Lower lobe of right lung (tissue), 2 donors: ENCODE measurements at regions not wholly inside any gene's neighbourhood (a gene's known extent, or its start where the extent isn't known, plus 50 kb on each side); places are given as distances from the start of the nearest gene placed in this dataset.
"Not testable (repeated sequence)": the region's sequence is repeated elsewhere in the genome, so short reads cannot be mapped to it uniquely, and the experiment has no call there.

ENCODE experiments used
- ATAC-seq, 2 donors: fragments of 200-7000 bp; cut with Tn5 transposase; one replicate each; pipeline ENCODE4 v1.9.1; 2020 to 2022; ENCODE audit warnings: mild to moderate bottlenecking in 2 of 2, moderate library complexity in 2 of 2
- DNase-seq: peaks from one replicate; pipeline ENCODE4 v3.0.0-alpha.2; 2020
- H3K27ac ChIP-seq: fragments of 200-600 bp; one replicate; pipeline ENCODE4 v1.8.0; 2022
- H3K27me3 ChIP-seq: fragments of 200-600 bp; one replicate; pipeline ENCODE4 v1.8.0; 2022; ENCODE audit warnings: low read depth
- H3K36me3 ChIP-seq: fragments of 200-600 bp; one replicate; pipeline ENCODE4 v1.8.0; 2022; ENCODE audit warnings: mild to moderate bottlenecking
- H3K4me1 ChIP-seq: fragments of 200-600 bp; one replicate; pipeline ENCODE4 v1.8.0; 2022
- H3K4me3 ChIP-seq: fragments of 200-600 bp; one replicate; pipeline ENCODE4 v1.8.0; 2022; ENCODE audit warnings: mild to moderate bottlenecking
- H3K9me3 ChIP-seq: fragments of 200-600 bp; one replicate; pipeline ENCODE4 v1.8.0; 2022
- intact Hi-C: fragments of 100-400 bp; cut with DNase I; formaldehyde crosslinking; loops from one replicate; pipeline ENCODE4 v1.11.0; 2022
- TF ChIP-seq, protein P1 (sequence below): fragments of 200-600 bp; IDR thresholded peaks from one replicate; pipeline ENCODE4 v1.8.0; 2022; ENCODE audit warnings: antibody characterized with exemption, mild to moderate bottlenecking
- donor health status: DM: no; HTN: yes; CAD: no; lungs with severe emphysema.

DNA sequence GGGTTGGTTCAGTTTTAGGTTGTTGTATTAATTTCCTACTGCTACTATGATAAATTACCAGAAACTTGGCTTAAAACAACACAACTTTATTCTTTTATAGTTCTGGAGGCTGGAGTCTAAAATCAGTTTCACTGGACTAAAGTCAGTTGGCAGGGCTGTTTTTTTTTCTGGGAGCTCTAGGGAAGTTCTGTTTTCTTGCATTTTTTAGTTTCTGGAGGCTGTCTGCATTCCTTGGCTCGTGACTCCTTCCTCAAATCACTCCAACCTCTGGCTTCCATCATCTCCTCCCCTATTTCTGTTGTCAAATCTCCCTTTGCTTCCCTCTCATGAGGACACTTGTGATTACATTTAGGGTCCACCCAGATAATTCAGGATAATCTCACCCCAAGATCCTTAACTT is 51.3 kb upstream of the SUB1 start:
- TF ChIP-seq, protein P1, sequence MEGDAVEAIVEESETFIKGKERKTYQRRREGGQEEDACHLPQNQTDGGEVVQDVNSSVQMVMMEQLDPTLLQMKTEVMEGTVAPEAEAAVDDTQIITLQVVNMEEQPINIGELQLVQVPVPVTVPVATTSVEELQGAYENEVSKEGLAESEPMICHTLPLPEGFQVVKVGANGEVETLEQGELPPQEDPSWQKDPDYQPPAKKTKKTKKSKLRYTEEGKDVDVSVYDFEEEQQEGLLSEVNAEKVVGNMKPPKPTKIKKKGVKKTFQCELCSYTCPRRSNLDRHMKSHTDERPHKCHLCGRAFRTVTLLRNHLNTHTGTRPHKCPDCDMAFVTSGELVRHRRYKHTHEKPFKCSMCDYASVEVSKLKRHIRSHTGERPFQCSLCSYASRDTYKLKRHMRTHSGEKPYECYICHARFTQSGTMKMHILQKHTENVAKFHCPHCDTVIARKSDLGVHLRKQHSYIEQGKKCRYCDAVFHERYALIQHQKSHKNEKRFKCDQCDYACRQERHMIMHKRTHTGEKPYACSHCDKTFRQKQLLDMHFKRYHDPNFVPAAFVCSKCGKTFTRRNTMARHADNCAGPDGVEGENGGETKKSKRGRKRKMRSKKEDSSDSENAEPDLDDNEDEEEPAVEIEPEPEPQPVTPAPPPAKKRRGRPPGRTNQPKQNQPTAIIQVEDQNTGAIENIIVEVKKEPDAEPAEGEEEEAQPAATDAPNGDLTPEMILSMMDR = no peak
- DNase-seq (no peak), ATAC-seq (no peak)
- H3K9me3 ChIP-seq = no peaks in the 10 kb centered on the region
- no peaks in the 10 kb centered on the region for H3K36me3 ChIP-seq
- intact Hi-C loops = no loop called here
- no peaks in the 10 kb centered on the region for H3K27me3 ChIP-seq
- H3K27ac ChIP-seq = no peak overlapping the region
- peaks cover 15% of the 10 kb centered on the region for H3K4me1 ChIP-seq
- no peak overlapping the region for H3K4me3 ChIP-seq

GRCh38 chr5:32531885-32532520 is 53.4 kb upstream of the SUB1 start:
- TF ChIP-seq, protein P1 = no peak
- Histone ChIP-seq H3K4me3 (peak overlapping the region; percentile 31), H3K27ac (no peak overlapping the region), H3K9me3 (no peaks in the 10 kb centered on the region), H3K27me3 (no peaks in the 10 kb centered on the region), H3K4me1 (peaks cover 15% of the 10 kb centered on the region), H3K36me3 (no peaks in the 10 kb centered on the region)
- DNase-seq (no peak), ATAC-seq (peak; percentile 33 to 59)
- intact Hi-C loops = no loop called here

- DNase-seq, H3K27me3 ChIP-seq, ATAC-seq, intact Hi-C loops, H3K4me3 ChIP-seq, H3K9me3 ChIP-seq, H3K36me3 ChIP-seq, H3K27ac ChIP-seq: not testable (repeated sequence)
- peaks cover 14% of the 10 kb centered on the region for H3K4me1 ChIP-seq
These were observed 58.0 kb upstream of the SUB1 start for GRCh38 chr5:32527321-32527720.

- Histone ChIP-seq H3K9me3 (no peaks in the 10 kb centered on the region), H3K4me3 (no peak overlapping the region), H3K4me1 (peaks cover 9% of the 10 kb centered on the region), H3K27me3 (no peaks in the 10 kb centered on the region), H3K27ac (no peak overlapping the region), H3K36me3 (no peaks in the 10 kb centered on the region)
- intact Hi-C loops = no loop called here
- no peak for ATAC-seq
- DNase-seq = no peak
- TF ChIP-seq, protein P1 = no peak
These were observed 58.5 kb upstream of the SUB1 start for GRCh38 chr5:32526810-32527209.

DNA sequence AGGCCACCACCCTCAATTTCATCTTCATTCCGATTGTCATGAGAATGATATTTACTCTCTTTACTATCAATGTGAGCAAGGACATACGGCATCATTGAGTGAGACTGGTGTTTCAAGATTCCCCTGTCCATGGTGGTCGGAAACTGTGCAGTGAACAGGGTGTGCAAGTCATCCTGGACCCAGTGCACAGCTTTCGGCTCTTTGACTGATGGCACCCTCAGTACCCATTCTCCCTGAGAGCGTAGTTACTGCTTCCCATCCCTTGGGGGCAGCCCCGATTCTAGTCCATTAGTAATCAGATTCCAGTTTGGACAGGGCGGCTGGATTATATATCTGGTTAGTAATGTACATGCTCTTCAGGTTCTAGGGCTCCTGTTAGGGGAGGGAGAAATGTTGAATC is 61.7 kb upstream of the SUB1 start:
- TF ChIP-seq, protein P1 = no peak
- Histone ChIP-seq H3K27ac (no peak overlapping the region), H3K9me3 (no peaks in the 10 kb centered on the region), H3K4me3 (no peak overlapping the region), H3K4me1 (no peaks in the 10 kb centered on the region), H3K27me3 (no peaks in the 10 kb centered on the region), H3K36me3 (no peaks in the 10 kb centered on the region)
- DNase-seq = no peak
- peak in 1 of 2 donors; percentile 36 for ATAC-seq
- intact Hi-C loops = no loop called here

DNA sequence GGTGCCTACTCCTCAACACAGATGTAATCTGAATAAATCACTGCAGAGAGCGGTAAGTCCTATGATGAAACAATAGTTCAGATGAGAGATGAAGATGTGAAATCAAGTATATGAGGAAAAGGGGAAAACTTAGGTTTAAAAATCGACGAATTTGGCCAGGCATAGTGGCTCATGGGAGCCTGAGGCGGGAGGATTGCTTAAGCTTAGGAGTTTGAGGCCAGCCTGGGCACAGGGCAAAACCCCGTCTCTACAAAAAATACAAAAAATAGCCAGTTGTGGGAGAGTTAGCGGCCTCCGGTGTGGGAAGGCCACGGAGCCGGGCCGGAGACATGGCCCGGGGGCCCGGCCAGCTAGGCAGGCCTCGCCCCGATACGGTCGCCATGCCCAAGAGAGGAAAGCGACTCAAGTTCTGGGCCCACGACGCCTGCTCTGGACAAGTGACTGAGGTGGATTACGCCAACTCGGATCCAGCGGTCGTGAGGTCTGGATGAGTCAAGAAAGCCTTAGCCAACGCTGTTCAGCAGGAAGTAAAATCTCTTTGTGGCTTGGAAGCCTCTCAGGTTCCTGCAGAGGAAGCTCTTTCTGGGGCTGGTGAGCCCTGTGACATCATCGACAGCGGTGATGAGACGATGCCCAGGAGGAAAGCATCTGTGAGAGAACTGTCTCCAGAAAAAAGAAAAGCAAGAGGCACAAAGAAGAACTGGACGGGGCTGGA is 62.8 kb upstream of the SUB1 start:
- no peak overlapping the region for H3K27ac ChIP-seq
- H3K36me3 ChIP-seq = no peaks in the 10 kb centered on the region
- intact Hi-C loops = no loop called here
- TF ChIP-seq, protein P1 = no peak
- no peaks in the 10 kb centered on the region for H3K27me3 ChIP-seq
- H3K4me1 ChIP-seq = no peaks in the 10 kb centered on the region
- no peaks in the 10 kb centered on the region for H3K9me3 ChIP-seq
- H3K4me3 ChIP-seq = no peak overlapping the region
- DNase-seq = peak; percentile 75
- peak; percentile 72 to 89 for ATAC-seq
